ENCODE measurements at regions not wholly inside any gene's neighbourhood (a gene's known extent, or its start where the extent isn't known, plus 50 kb on each side); places are given as distances from the start of the nearest gene placed in this dataset.

- TF ChIP-seq POLR2AphosphoS5 (IDR thresholded peaks at IDR 0.05; ENCODE audit: low read depth, low read length) (no peak), POLR2A (IDR thresholded peaks at IDR 0.05; ENCODE audit: low read depth, low read length) (no peak), POU2F2 (IDR thresholded peaks at IDR 0.05; ENCODE audit: low read depth, low read length) (no peak), TAF1 (IDR thresholded peaks at IDR 0.05; ENCODE audit: low read depth, low read length) (no peak)
These were observed 110.6 kb upstream of the COL1A2 start for GRCh38 chr7:94284104-94284503.

Data from GM12891 (cell line).